ENCODE measurements at regions not wholly inside any gene's neighbourhood (a gene's known extent, or its start where the extent isn't known, plus 50 kb on each side); places are given as distances from the start of the nearest gene placed in this dataset.

GRCh38 chr4:116880625-116881024 is 204.8 kb downstream of the TRAM1L1 start:
- TF ChIP-seq CTCF (IDR thresholded peaks at IDR 0.05), result no peak
- TF ChIP-seq POLR2A (IDR thresholded peaks at IDR 0.05), result no peak
- no peak for TF ChIP-seq POLR2AphosphoS5 (IDR thresholded peaks at IDR 0.05)

Data from suprapubic skin (tissue), 4 donors.